Lower leg skin (tissue), 3 donors: ENCODE measurements at regions not wholly inside any gene's neighbourhood (a gene's known extent, or its start where the extent isn't known, plus 50 kb on each side); places are given as distances from the start of the nearest gene placed in this dataset.

Experiments used
- POLR2A ChIP-seq, 2 donors: fragments of 450-650 bp; IDR thresholded peaks; one replicate each; pipeline ENCODE4 v1.6.1; 2016 to 2017; ENCODE audit warnings: antibody characterized with exemption in 2 of 2, mild to moderate bottlenecking in 1 of 2, moderate library complexity in 1 of 2
- TF ChIP-seq, protein P1 (sequence below), 3 donors: fragments of 450-650 bp; IDR thresholded peaks; one replicate each; pipeline ENCODE4 v1.5.1; 2016; ENCODE audit warnings: antibody characterized with exemption in 3 of 3, mild to moderate bottlenecking in 3 of 3, moderate library complexity in 2 of 3

DNA sequence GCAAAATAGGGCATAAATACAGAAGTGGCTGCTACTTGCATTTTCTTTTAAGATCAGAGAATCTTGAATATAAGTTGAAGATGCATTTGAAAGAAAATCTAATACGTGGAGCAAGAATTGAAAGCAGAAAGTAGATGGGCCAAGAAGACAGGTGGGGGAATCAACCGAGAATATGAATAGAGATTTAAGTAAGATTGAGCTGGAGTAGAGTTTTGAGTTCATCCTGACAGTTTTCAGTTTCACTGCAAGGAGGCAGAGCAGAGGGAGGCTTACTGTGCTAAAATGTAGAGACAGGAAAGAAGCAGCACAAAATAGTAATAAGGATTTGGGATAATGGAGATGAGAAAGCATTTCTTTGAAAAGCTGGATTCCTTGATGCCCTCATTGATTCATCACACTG, 214.5 kb downstream of the GJA1 start:
- TF ChIP-seq, protein P1, sequence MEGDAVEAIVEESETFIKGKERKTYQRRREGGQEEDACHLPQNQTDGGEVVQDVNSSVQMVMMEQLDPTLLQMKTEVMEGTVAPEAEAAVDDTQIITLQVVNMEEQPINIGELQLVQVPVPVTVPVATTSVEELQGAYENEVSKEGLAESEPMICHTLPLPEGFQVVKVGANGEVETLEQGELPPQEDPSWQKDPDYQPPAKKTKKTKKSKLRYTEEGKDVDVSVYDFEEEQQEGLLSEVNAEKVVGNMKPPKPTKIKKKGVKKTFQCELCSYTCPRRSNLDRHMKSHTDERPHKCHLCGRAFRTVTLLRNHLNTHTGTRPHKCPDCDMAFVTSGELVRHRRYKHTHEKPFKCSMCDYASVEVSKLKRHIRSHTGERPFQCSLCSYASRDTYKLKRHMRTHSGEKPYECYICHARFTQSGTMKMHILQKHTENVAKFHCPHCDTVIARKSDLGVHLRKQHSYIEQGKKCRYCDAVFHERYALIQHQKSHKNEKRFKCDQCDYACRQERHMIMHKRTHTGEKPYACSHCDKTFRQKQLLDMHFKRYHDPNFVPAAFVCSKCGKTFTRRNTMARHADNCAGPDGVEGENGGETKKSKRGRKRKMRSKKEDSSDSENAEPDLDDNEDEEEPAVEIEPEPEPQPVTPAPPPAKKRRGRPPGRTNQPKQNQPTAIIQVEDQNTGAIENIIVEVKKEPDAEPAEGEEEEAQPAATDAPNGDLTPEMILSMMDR (IDR thresholded peaks at IDR 0.05): no peak
- no peak for TF ChIP-seq POLR2A (IDR thresholded peaks at IDR 0.05)
